Right lobe of liver (tissue), 6 donors: ENCODE measurements at regions not wholly inside any gene's neighbourhood (a gene's known extent, or its start where the extent isn't known, plus 50 kb on each side); places are given as distances from the start of the nearest gene placed in this dataset.

Experiments used
- ATAC-seq, 4 donors: fragments of 200-7000 bp; cut with Tn5 transposase; one replicate each; pipeline ENCODE4 v1.9.1; 2020; ENCODE audit warnings: mild to moderate bottlenecking in 4 of 4, moderate library complexity in 4 of 4
- DNase-seq, 3 donors: peaks; one replicate each; pipeline ENCODE4 v3.0.0-alpha.2; 2020
- H3K27ac ChIP-seq, 3 donors: fragments of 200-600 bp; one replicate each; pipeline ENCODE4 v1.8.0; 2022
- H3K27me3 ChIP-seq, 2 donors: fragments of 200-600 bp; one replicate each; pipeline ENCODE4 v1.8.0; 2022
- H3K36me3 ChIP-seq, 4 donors: fragments of 200-600 bp; sonication (generic) in 1 of 4; one replicate each; pipeline versions ENCODE4 v1.5.1 to v1.8.0; 2017 to 2022; ENCODE audit warnings: control low read depth in 1 of 4
- H3K4me1 ChIP-seq, 4 donors: fragments of 200-600 bp; sonication (generic) in 1 of 4; one replicate each; pipeline versions ENCODE4 v1.5.1 to v1.8.0; 2017 to 2022; ENCODE audit warnings: control low read depth in 1 of 4
- H3K4me3 ChIP-seq, 3 donors: fragments of 200-600 bp; one replicate each; pipeline ENCODE4 v1.8.0; 2022
- H3K9me3 ChIP-seq, 4 donors: fragments of 200-600 bp; sonication (generic) in 1 of 4; one replicate each; pipeline versions ENCODE4 v1.5.1 to v1.8.0; 2017 to 2022; ENCODE audit warnings: control low read depth in 1 of 4
- POLR2A ChIP-seq: fragments of 450-650 bp; IDR thresholded peaks from one replicate; pipeline ENCODE4 v1.6.1; 2017; ENCODE audit warnings: antibody characterized with exemption, mild to moderate bottlenecking
- WGBS: methylation state at CpG from one replicate; pipeline ENCODE4 v1.1.6; 2018; ENCODE audit warnings: low coverage, low lambda C conversion rate; ENCODE audit not compliant: insufficient coverage; ENCODE audit errors: missing lambda C conversion rate; 5-methylcytosine and 5-hydroxymethylcytosine counted together
- intact Hi-C, 2 donors: fragments of 100-400 bp; cut with DNase I; formaldehyde crosslinking; loops; one replicate each; pipeline versions ENCODE4 v1.11.2 to v1.14.1; 2022
- TF ChIP-seq, protein P1 (sequence below), 4 donors: fragments of 200-600 bp in 3 of 4; fragments of 450-650 bp in 1 of 4; IDR thresholded peaks; one replicate each; pipeline versions ENCODE4 v1.5.1 to v1.8.0; 2016 to 2022; ENCODE audit warnings: antibody characterized with exemption in 4 of 4, mild to moderate bottlenecking in 2 of 4
- donor health status: DM: no; HTN: yes; CAD: no.
- donor health status: DM: no; HTN: no; CAD: no.
- donor health status: DM: no; HTN: no; CAD: no.
- donor health status: DM: no; HTN: yes; CAD: no.
- donor health status: DM: no; HTN: yes; CAD: no.

DNA sequence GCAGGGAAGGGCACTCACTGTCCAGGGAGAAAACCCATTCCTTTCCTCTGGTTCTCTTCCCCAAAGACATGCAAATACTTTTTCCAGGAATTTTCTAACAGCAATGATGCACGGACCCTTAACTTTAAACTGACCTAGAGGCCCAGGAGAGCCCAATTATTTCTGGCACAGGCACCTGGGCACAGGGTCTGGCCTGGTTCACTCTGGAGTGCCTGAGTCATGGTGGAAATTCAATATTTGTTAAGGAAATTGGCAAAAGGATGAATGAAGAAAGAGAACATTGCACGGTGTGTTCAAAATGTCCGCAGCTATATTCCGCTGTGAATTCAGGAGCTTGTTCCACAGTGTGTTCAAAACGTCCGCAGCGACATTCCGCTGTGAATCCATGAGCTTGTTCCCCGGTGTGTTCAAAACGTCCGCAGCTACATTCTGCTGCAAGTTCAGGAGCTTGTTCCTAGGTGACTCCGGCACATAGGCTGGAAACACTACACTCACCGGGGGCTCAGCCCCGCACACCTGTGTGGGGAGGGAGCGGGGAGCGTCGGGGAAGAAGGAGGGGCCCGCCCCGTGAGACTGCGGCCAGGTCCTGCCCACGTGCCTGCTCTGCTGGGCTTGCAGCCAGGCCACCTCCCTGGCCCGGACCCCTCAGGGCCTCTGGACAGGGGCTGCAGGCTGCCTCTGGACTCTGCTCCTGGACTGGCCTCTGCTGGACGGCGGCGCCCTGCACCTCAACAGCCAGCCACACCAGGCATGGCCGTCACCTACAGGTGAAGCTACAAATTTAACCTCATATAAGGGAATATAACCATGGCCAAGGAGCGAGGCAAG is 72.0 kb upstream of the FAM20C start:
- Histone ChIP-seq H3K4me3 (no peak overlapping the region), H3K27me3 (no peaks in the 10 kb centered on the region), H3K36me3 (no peaks in the 10 kb centered on the region), H3K4me1 (peaks cover 0 to 5% (median 0%) of the 10 kb centered on the region in 4 donors), H3K9me3 (no peaks in the 10 kb centered on the region), H3K27ac (peak overlapping the region in 2 of 3 donors; percentile 47 to 65)
- intact Hi-C loops = no loop called here
- no peak for TF ChIP-seq POLR2A
- TF ChIP-seq, protein P1, sequence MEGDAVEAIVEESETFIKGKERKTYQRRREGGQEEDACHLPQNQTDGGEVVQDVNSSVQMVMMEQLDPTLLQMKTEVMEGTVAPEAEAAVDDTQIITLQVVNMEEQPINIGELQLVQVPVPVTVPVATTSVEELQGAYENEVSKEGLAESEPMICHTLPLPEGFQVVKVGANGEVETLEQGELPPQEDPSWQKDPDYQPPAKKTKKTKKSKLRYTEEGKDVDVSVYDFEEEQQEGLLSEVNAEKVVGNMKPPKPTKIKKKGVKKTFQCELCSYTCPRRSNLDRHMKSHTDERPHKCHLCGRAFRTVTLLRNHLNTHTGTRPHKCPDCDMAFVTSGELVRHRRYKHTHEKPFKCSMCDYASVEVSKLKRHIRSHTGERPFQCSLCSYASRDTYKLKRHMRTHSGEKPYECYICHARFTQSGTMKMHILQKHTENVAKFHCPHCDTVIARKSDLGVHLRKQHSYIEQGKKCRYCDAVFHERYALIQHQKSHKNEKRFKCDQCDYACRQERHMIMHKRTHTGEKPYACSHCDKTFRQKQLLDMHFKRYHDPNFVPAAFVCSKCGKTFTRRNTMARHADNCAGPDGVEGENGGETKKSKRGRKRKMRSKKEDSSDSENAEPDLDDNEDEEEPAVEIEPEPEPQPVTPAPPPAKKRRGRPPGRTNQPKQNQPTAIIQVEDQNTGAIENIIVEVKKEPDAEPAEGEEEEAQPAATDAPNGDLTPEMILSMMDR (IDR thresholded peaks at IDR 0.05) = peak in 1 of 4 donors; percentile 13
- DNase-seq (peak in 1 of 3 donors; percentile 63), ATAC-seq (peak in 3 of 4 donors; percentile 27 to 54 (median 54))
- WGBS = 72% methylated on average over 11 of the region's 27 CpGs

- DNase-seq (no peak), ATAC-seq (peak in 1 of 4 donors; percentile 16)
- Histone ChIP-seq H3K36me3 (no peaks in the 10 kb centered on the region), H3K4me3 (no peak overlapping the region), H3K27me3 (no peaks in the 10 kb centered on the region), H3K27ac (no peak overlapping the region), H3K9me3 (no peaks in the 10 kb centered on the region), H3K4me1 (peaks cover 0 to 5% (median 0%) of the 10 kb centered on the region in 4 donors)
- intact Hi-C loops = no loop called here
- TF ChIP-seq, protein P1 (IDR thresholded peaks at IDR 0.05) = no peak
- no peak for TF ChIP-seq POLR2A
- 68% methylated on average over 15 of the region's 18 CpGs for WGBS
These were observed 71.2 kb upstream of the FAM20C start for GRCh38 chr7:121002-121785.

- 67% methylated on average over 2 of the region's 10 CpGs for WGBS
- intact Hi-C loops = no loop called here
- Histone ChIP-seq H3K9me3 (no peaks in the 10 kb centered on the region), H3K27ac (no peak overlapping the region), H3K36me3 (no peaks in the 10 kb centered on the region), H3K4me1 (peaks cover 0 to 5% (median 0%) of the 10 kb centered on the region in 4 donors), H3K4me3 (no peak overlapping the region), H3K27me3 (no peaks in the 10 kb centered on the region)
- DNase-seq = peak in 1 of 3 donors; percentile 46
- no peak for ATAC-seq
- TF ChIP-seq POLR2A = no peak
- TF ChIP-seq, protein P1 (IDR thresholded peaks at IDR 0.05) = no peak
These were observed 69.1 kb upstream of the FAM20C start for GRCh38 chr7:123237-123636.

DNA sequence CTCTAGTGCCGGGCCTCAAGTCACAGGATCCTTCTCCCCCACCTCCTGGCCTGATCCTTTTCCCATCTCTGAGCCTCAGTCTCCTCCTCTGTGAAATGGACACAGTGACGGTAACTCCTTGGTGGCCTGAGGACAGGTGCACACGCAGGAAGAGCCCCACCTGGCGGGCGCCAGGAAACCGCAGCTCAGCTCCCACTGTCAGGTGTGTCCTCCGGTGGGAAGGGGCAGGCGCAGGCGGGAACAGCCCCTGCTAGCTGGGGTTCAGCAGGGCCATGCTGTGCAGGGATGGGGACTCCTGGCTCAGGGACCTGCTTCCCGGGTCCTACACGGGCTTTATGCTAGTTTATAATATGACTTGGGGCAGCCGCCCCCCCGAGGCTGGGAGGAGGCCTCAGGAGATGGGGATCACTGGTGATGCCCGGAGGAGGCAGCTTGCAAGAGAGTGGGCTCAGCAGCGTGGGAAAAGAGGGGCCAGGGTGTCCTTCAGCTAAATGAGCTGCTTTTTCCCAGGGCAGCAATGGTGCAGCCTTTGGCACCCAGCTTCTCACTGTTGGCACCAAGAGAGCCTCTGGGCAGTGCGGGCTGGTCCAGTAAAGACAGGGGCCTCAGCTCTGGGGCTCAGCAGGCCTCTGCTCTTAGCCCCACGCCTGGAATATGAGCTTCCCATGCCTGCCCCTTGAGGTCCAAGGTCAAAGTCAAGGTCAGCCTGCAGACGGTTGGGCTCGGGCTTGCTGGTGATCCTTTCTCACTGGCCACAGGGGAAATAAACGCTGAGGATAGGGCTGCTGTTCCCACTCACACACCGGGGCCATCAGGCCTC is 68.0 kb upstream of the FAM20C start:
- intact Hi-C loops = no loop called here
- Histone ChIP-seq H3K4me3 (no peak overlapping the region), H3K27ac (no peak overlapping the region), H3K9me3 (no peaks in the 10 kb centered on the region), H3K4me1 (peaks cover 0 to 5% (median 0%) of the 10 kb centered on the region in 4 donors), H3K27me3 (no peaks in the 10 kb centered on the region), H3K36me3 (no peaks in the 10 kb centered on the region)
- ATAC-seq (no peak), DNase-seq (peak in 1 of 3 donors; percentile 39)
- TF ChIP-seq, protein P1 (IDR thresholded peaks at IDR 0.05) = no peak
- no peak for TF ChIP-seq POLR2A
- no CpG with 5 or more reads among the region's 21 CpGs for WGBS
